ENCODE measurements at regions not wholly inside any gene's neighbourhood (a gene's known extent, or its start where the extent isn't known, plus 50 kb on each side); places are given as distances from the start of the nearest gene placed in this dataset.
A peak's percentile ranks its signal among the peaks of the same experiment; 100 is the strongest.
"Not testable (repeated sequence)": the region's sequence is repeated elsewhere in the genome, so short reads cannot be mapped to it uniquely, and the experiment has no call there.

GRCh38 chr12:124153392-124153791, 141.5 kb upstream of the RFLNA start:
- intact Hi-C loops (cut with DNase I; ENCODE audit: low total_unique reads): no loop called here
- H3K27me3 ChIP-seq: no peaks in the 10 kb centered on the region
- no peak for DNase-seq
- no peaks in the 10 kb centered on the region for H3K4me1 ChIP-seq
- TF ChIP-seq CTCF (IDR thresholded peaks at IDR 0.05) (no peak), POLR2A (IDR thresholded peaks at IDR 0.05) (no peak)
- WGBS, 2 donors: 76 to 83% methylated on average over 2 of the region's 2 CpGs
- H3K27ac ChIP-seq: no peak overlapping the region
- no peaks in the 10 kb centered on the region for H3K9me3 ChIP-seq
- H3K4me3 ChIP-seq: no peak overlapping the region
- no peaks in the 10 kb centered on the region for H3K36me3 ChIP-seq (ENCODE audit: low read depth, missing control alignments)

GRCh38 chr12:124157406-124157805, 137.5 kb upstream of the RFLNA start:
- intact Hi-C loops (cut with DNase I; ENCODE audit: low total_unique reads): no loop called here
- Histone ChIP-seq H3K4me1 (peaks cover 8% of the 10 kb centered on the region), H3K27me3 (no peaks in the 10 kb centered on the region), H3K36me3 (ENCODE audit: low read depth, missing control alignments) (no peaks in the 10 kb centered on the region), H3K27ac (no peak overlapping the region), H3K9me3 (no peaks in the 10 kb centered on the region), H3K4me3 (no peak overlapping the region)
- no peak for DNase-seq
- WGBS, 2 donors: 88 to 90% methylated on average over 7 of the region's 7 CpGs
- TF ChIP-seq CTCF (IDR thresholded peaks at IDR 0.05) (no peak), POLR2A (IDR thresholded peaks at IDR 0.05) (no peak)

GRCh38 chr12:124159655-124160054, 135.2 kb upstream of the RFLNA start:
- DNase-seq: peak; percentile 36
- WGBS, 2 donors: 46 to 48% methylated on average over 8 to 9 of the region's 9 CpGs
- no peak overlapping the region for H3K4me3 ChIP-seq
- peak overlapping the region; percentile 23 to 69 for H3K27ac ChIP-seq
- H3K36me3 ChIP-seq (ENCODE audit: low read depth, missing control alignments): no peaks in the 10 kb centered on the region
- no peaks in the 10 kb centered on the region for H3K27me3 ChIP-seq
- no peak for TF ChIP-seq POLR2A (IDR thresholded peaks at IDR 0.05)
- no peak for TF ChIP-seq CTCF (IDR thresholded peaks at IDR 0.05)
- intact Hi-C loops (cut with DNase I; ENCODE audit: low total_unique reads): no loop called here
- no peaks in the 10 kb centered on the region for H3K9me3 ChIP-seq
- H3K4me1 ChIP-seq: peaks cover 8% of the 10 kb centered on the region

GRCh38 chr12:124160097-124160756, 134.7 kb upstream of the RFLNA start:
- WGBS, 2 donors: 52 to 62% methylated on average over 11 of the region's 11 CpGs
- DNase-seq: no peak
- H3K9me3 ChIP-seq: no peaks in the 10 kb centered on the region
- H3K27ac ChIP-seq: peak overlapping the region; percentile 23 to 69
- no peaks in the 10 kb centered on the region for H3K27me3 ChIP-seq
- no peak overlapping the region for H3K4me3 ChIP-seq
- peaks cover 8% of the 10 kb centered on the region for H3K4me1 ChIP-seq
- no peaks in the 10 kb centered on the region for H3K36me3 ChIP-seq (ENCODE audit: low read depth, missing control alignments)
- intact Hi-C loops (cut with DNase I; ENCODE audit: low total_unique reads): no loop called here
- TF ChIP-seq CTCF (IDR thresholded peaks at IDR 0.05): no peak

- H3K36me3 ChIP-seq (ENCODE audit: low read depth, missing control alignments); DNase-seq; H3K27ac ChIP-seq; intact Hi-C loops (cut with DNase I; ENCODE audit: low total_unique reads); H3K4me1 ChIP-seq; H3K9me3 ChIP-seq; H3K4me3 ChIP-seq; H3K27me3 ChIP-seq: not testable (repeated sequence)
- 79 to 83% methylated on average over 9 of the region's 9 CpGs for WGBS, 2 donors
Observed at GRCh38 chr12:124161402-124161801, 133.5 kb upstream of the RFLNA start.

Data from testis (tissue), 2 donors.